Ovary (tissue), 3 donors: ENCODE measurements at regions not wholly inside any gene's neighbourhood (a gene's known extent, or its start where the extent isn't known, plus 50 kb on each side); places are given as distances from the start of the nearest gene placed in this dataset.

Experiments used
- CTCF ChIP-seq, 3 donors: fragments of 450-650 bp in 2 of 3; fragments of 200-600 bp in 1 of 3; IDR thresholded peaks; one replicate each; pipeline versions ENCODE4 v1.5.1 to v1.8.0; 2016 to 2022; ENCODE audit warnings: antibody characterized with exemption in 3 of 3, mild to moderate bottlenecking in 1 of 3
- EP300 ChIP-seq: sonication (generic); formaldehyde crosslinking; IDR thresholded peaks from one replicate; pipeline ENCODE4 v1.6.1; 2017; ENCODE audit warnings: antibody characterized with exemption
- POLR2A ChIP-seq: fragments of 450-650 bp; IDR thresholded peaks from one replicate; pipeline ENCODE4 v1.6.1; 2017; ENCODE audit warnings: antibody characterized with exemption, mild to moderate bottlenecking, moderate library complexity
- donor health status: DM: no; HTN: no; CAD: no.

DNA sequence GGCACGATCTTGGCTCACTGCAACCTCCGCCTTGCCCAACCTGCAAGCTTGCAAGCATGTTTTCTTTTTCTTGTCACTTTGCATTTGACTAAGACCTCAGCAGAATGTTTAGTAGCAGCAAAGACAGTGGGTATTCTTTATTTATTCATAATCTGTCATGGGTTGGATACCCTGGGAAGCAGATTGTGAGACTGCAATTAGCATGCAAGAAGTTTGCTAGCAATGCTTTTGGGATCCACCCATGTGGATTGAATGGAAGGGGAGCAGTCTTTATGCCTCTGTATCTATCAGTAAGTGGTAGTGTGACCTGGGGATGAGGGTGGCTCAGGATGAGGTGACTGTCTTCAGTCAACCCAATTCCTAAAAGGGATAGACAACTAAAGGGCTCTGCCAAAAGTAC, 166.7 kb downstream of the RAP2B start:
- TF ChIP-seq CTCF (IDR thresholded peaks at IDR 0.05), result no peak
- no peak for TF ChIP-seq POLR2A
- no peak for TF ChIP-seq EP300
